ENCODE measurements at regions not wholly inside any gene's neighbourhood (a gene's known extent, or its start where the extent isn't known, plus 50 kb on each side); places are given as distances from the start of the nearest gene placed in this dataset.
"Not testable (repeated sequence)": the region's sequence is repeated elsewhere in the genome, so short reads cannot be mapped to it uniquely, and the experiment has no call there.

GRCh38 chr18:9004308-9004707 lies 98.2 kb upstream of the NDUFV2 start:
- TF ChIP-seq CTCF (IDR thresholded peaks at IDR 0.05; ENCODE audit: control extremely low read depth in 1 of 3, insufficient read depth in 1 of 3, low read depth in 1 of 3, low read length in 3 of 3); EZH2 (IDR thresholded peaks at IDR 0.05; ENCODE audit: low read depth, low read length, severe bottlenecking); MAFK (IDR thresholded peaks at IDR 0.05; ENCODE audit: low read depth, low read length); CEBPB (IDR thresholded peaks at IDR 0.05; ENCODE audit: low read depth, low read length); SIN3A (conservative IDR thresholded peaks at IDR 0.05 in 1 of 2, IDR thresholded peaks at IDR 0.05 in 1 of 2; ENCODE audit: low read depth in 1 of 2, low read length in 2 of 2); EP300 (IDR thresholded peaks at IDR 0.05; ENCODE audit: borderline replicate concordance in 1 of 2, low read depth in 2 of 2, low read length in 2 of 2); RNF2 (IDR thresholded peaks at IDR 0.05; ENCODE audit: borderline replicate concordance, low read depth, low read length, missing control alignments, poor library complexity, severe bottlenecking); MAX (IDR thresholded peaks at IDR 0.05); FOSL1 (IDR thresholded peaks at IDR 0.05; ENCODE audit: insufficient read depth, low read depth, low read length); TAF1 (IDR thresholded peaks at IDR 0.05; ENCODE audit: low read depth, low read length); SIX5 (IDR thresholded peaks at IDR 0.05; ENCODE audit: low read depth, low read length); POLR2AphosphoS5 (IDR thresholded peaks at IDR 0.05; ENCODE audit: low read depth, low read length); POLR2A (IDR thresholded peaks at IDR 0.05; ENCODE audit: control extremely low read depth in 1 of 2, low read depth in 2 of 2, low read length in 2 of 2); YY1 (IDR thresholded peaks at IDR 0.05; ENCODE audit: low read depth, low read length): not testable (repeated sequence)

Data from H1 (cell line).